Skin epidermis (tissue), 12 donors: ENCODE measurements at regions not wholly inside any gene's neighbourhood (a gene's known extent, or its start where the extent isn't known, plus 50 kb on each side); places are given as distances from the start of the nearest gene placed in this dataset.

Experiments
- H3K27ac ChIP-seq, 21 experiments: fragments of 200-600 bp; sonication (generic) in 11 of 21; one replicate each; pipeline ENCODE4 v1.5.0; 2020; ENCODE audit warnings: mild to moderate bottlenecking in 3 of 21, inconsistent platforms in 2 of 21, moderate library complexity in 2 of 21
- H3K4me3 ChIP-seq, 7 experiments: fragments of 200-600 bp; sonication (generic) in 2 of 7; one replicate each; pipeline ENCODE4 v1.5.0; 2020; ENCODE audit warnings: inconsistent platforms in 2 of 7, mild to moderate bottlenecking in 2 of 7, moderate library complexity in 1 of 7

DNA sequence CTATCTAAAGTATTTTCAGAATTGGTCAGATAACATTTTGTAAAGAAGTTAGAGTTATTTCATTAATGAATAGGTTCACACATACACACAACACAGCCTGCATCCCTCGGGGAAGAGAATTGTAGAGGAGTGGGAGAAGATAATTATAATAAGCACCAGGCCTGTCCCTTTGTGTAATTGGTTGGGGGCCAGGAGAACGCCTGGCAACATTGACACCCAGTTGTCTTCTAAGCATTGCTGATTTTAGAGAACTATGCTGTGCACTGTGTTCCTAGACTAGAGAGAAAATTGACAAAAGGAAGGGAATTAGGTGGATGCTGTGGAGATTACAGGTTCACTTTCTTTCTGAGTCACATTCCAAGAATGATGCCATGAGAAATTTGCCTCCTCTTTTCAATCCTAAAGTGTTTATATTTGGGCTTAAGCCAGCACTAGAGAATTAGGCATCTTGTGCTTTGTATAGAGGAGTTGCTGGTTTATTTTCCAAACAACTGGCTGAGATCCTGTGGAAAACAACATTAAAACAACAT lies 247.6 kb downstream of the COX7C start:
- Histone ChIP-seq H3K4me3 (no peak overlapping the region), H3K27ac (no peak overlapping the region)

DNA sequence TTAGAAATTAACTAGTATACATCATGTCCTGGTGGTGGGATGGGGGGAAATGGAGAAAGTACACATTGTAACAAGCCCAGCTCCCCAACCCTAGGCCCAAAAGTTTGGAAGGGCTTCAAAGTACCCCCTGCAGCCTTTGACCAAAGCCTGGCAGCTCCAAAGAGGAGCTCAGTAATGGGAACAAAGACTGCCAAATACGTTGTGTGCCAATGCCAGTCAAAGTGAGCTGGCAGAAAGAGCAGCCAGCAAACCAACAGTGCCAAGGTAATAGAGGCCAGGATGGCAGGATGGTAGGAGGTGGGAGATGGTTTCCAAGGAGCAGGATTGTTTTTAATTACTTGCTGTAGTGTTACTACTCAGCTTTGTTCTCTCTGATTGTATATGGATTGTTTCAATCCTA lies 248.3 kb downstream of the COX7C start:
- H3K27ac ChIP-seq: no peak overlapping the region
- H3K4me3 ChIP-seq: no peak overlapping the region

DNA sequence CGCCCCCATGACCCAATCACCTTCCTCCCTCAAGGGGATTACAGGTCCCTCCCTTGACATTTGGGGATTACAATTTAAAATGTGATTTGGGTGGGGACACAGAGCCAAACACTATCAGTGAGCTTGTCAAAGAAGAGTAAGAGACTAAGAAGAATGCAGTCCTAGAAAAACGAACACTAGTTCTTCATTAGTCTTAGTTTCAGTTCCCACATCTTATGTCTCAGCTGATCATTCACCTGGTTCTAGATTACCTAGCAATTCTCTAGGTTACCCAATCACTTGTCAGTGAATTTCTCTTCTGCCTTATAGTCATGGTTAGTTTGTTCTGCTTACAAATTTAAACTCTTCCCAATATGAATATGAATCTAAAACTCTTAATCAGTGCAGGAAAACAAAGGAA lies 251.5 kb downstream of the COX7C start:
- no peak overlapping the region for H3K4me3 ChIP-seq

GRCh38 chr5:86875539-86875938 lies 257.8 kb downstream of the COX7C start:
- Histone ChIP-seq H3K4me3 (no peak overlapping the region), H3K27ac (no peak overlapping the region)

More for the DNA sequence above, 251.5 kb downstream of the COX7C start:
- H3K27ac ChIP-seq: no peak overlapping the region

DNA sequence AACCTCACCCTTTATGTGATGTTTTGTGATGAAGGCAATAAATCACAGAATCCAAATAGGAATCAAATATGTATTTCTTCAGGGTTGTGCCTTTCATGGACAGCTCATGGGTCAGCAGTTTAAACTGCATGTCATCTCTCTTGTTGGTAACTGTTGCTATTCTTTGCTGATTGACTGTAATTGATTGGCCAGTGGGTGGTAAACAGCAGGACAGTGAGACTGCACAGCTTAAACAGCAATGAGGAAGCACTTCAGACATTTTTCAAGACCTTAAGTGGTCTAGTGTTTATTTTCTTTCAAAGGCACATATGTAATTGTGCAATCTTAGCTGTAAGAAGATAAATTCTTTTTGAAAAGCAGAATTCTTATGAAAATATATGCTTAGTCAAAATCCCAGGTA lies 260.5 kb downstream of the COX7C start:
- H3K27ac ChIP-seq: no peak overlapping the region
- H3K4me3 ChIP-seq: no peak overlapping the region

GRCh38 chr5:86879086-86879485 lies 261.3 kb downstream of the COX7C start:
- no peak overlapping the region for H3K27ac ChIP-seq
- no peak overlapping the region for H3K4me3 ChIP-seq

- no peak overlapping the region for H3K4me3 ChIP-seq
Observed at GRCh38 chr5:86880344-86880743, 262.6 kb downstream of the COX7C start.

DNA sequence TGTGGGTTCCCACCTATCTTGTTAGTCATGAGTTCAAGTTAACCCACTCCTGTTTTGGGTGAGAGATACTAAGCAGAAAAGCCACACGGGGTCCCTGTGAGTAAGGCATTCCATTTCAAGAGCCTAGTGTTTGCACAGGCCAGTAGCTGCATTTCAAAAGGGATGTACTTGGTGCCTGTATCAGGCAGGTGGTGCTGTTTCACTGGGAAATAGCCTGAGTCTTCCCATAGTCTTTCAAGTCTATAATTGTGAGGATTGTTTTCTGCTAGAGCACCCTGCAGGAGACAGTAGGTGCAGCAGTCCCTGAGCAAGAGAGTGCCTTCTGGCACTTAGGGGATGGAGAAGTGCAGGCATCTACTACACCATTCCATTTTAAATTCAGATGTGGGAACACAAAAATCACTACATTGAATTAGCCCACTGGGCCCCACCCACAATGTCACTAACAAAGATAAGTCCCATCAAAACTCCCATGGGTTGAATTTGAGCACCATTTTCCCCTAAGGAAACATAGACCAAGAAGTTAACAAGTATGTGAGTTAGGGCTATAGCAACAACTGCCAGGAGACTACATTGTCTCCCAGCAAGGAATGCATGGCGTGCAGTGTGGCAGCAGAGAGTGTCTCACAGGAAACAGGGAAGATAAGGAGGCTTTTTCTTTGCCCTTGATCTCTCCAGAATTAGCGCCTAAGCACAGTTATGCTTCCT lies 263.2 kb downstream of the COX7C start:
- Histone ChIP-seq H3K27ac (no peak overlapping the region), H3K4me3 (no peak overlapping the region)

More at GRCh38 chr5:86880344-86880743, 262.6 kb downstream of the COX7C start:
- no peak overlapping the region for H3K27ac ChIP-seq

DNA sequence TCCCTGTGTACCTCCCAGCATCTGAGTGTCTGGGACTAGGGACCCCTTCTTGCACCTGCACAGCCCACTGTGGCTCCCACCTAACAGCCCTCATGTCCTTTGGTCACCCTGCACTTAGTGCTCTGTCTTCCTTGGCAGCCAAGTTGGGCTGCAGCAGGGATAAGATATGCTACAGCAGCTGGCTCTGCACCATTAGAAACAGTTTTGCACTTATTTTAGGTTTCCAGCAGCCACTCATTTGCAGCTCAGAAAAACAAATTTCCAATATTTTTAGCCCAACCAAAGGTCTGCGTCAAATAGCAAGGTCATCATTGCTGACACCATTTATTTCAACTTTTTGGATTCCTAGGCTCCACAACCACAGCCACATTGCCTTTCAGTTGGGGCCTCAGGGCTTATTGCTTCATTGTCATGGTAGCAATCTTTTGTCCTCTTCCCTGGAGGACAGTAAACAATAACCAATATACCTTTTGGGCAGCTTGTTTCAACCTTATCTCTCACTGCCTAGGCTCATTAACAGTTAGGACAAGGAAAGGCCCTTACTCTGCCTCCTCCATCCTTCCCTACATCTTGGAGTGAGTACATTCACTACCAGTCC lies 263.9 kb downstream of the COX7C start:
- no peak overlapping the region for H3K27ac ChIP-seq

DNA sequence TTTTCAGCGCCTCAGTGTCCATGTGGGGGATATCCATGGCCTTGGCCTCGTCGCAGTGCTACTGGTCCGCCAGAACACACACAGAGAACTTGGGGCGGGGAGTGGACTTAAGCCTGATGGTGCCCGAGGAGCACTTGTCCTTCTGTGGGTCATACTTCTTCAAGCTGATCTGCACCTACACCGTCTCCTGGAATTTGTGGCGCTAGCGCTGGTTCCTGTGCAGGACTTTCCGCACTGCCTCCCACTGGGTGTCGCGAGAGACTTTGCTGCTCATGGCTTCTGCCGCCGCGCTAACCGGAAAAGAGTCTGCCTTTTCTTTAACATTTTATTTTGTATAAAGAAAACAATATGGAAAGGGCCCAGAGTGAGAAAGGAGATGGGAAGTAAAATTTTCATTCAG lies 266.9 kb downstream of the COX7C start:
- H3K27ac ChIP-seq: no peak overlapping the region
- H3K4me3 ChIP-seq: no peak overlapping the region

More for the DNA sequence above, 263.9 kb downstream of the COX7C start:
- no peak overlapping the region for H3K4me3 ChIP-seq

DNA sequence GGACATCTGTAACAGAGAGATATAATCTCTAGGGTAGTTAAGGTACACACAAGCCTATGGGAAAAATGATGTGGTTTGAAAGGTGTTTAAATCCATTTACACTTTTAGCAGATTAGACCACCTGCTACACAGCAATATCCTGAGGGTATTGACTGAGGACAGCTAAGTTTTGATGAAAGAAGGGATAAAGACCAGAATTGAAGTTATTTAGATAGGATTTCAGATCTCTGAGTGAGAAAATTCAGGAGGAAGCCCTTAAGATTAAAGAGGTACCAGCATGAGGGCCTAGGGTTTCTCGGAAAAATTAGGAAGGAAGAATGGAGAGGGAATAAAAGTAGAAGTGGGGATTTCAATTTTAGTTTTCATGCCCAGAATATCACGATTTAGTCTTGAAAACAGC lies 267.3 kb downstream of the COX7C start:
- Histone ChIP-seq H3K4me3 (no peak overlapping the region), H3K27ac (no peak overlapping the region)

GRCh38 chr5:86885489-86886230 lies 267.9 kb downstream of the COX7C start:
- no peak overlapping the region for H3K4me3 ChIP-seq
- H3K27ac ChIP-seq: no peak overlapping the region

- Histone ChIP-seq H3K4me3 (no peak overlapping the region), H3K27ac (no peak overlapping the region)
Observed at GRCh38 chr5:86890375-86890774, 272.6 kb downstream of the COX7C start.

- Histone ChIP-seq H3K27ac (no peak overlapping the region), H3K4me3 (no peak overlapping the region)
Observed at GRCh38 chr5:86894056-86894455, 276.3 kb downstream of the COX7C start.

GRCh38 chr5:86896916-86897315 lies 279.2 kb downstream of the COX7C start:
- Histone ChIP-seq H3K27ac (no peak overlapping the region), H3K4me3 (no peak overlapping the region)

DNA sequence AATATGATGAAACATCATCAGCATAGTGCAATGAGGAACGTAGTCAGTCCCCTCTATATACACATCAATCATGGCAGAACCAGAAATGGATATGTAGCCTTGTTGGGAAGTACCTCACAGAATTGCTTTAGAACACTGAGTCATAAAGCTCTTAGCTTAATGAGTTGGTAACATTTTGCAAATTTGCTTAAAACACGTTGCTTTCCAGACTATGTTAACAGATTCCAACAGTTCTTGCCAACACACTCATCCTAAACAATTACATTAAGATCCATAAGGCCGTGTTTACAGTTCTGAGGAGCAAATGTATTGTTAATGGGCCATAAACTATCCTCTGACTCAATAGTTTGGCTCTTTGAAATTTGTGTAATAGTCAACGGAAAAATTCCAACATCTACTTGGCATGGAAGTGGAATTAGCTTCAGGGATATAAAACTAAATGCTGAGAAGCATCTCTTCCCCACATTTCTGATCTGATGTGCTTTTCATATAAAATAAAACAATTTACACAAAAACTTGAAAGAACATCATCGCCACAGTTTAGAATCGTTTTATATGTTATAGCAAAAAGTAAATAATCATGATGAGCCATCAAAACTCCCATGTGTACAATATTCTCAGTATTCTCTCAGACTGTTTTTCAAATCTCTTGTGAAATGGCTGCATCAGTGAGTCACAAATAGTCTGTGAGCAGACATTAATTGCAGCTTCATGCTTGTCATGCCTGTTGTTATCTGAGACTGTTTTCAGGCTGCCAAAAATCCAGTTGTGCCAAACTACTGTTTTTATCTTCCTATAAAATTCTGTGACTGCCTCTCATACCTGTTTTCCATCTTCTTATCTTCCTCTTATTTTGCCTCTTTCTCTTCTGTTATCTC lies 291.9 kb downstream of the COX7C start:
- no peak overlapping the region for H3K4me3 ChIP-seq
- peak overlapping the region in 1 of 21 experiments; percentile 62 for H3K27ac ChIP-seq

- Histone ChIP-seq H3K27ac (no peak overlapping the region), H3K4me3 (no peak overlapping the region)
Observed at GRCh38 chr5:86917117-86917579, 299.4 kb downstream of the COX7C start.

- Histone ChIP-seq H3K4me3 (no peak overlapping the region), H3K27ac (no peak overlapping the region)
Observed at GRCh38 chr5:86918246-86918645, 300.5 kb downstream of the COX7C start.

GRCh38 chr5:86926033-86926432 lies 308.3 kb downstream of the COX7C start:
- Histone ChIP-seq H3K27ac (no peak overlapping the region), H3K4me3 (no peak overlapping the region)
